Stimulated activated naive CD8-positive, alpha-beta T cell treated with anti-CD3 and anti-CD28 coated beads, Interleukin-15, Interleukin-2, amounts not matched to agents 100 ng/mL and 50 ng/mL, for 24 hours (primary cell): ENCODE measurements at regions not wholly inside any gene's neighbourhood (a gene's known extent, or its start where the extent isn't known, plus 50 kb on each side); places are given as distances from the start of the nearest gene placed in this dataset.
A peak's percentile ranks its signal among the peaks of the same experiment; 100 is the strongest.

ENCODE experiments used
- H3K27ac Mint-ChIP-seq: one replicate; pipeline ENCODE4 v1.8.0; 2021; ENCODE audit warnings: mild to moderate bottlenecking, mixed read lengths
- H3K27me3 Mint-ChIP-seq: one replicate; pipeline ENCODE4 v1.8.0; 2021; ENCODE audit warnings: mixed read lengths
- H3K36me3 Mint-ChIP-seq: one replicate; pipeline ENCODE4 v1.8.0; 2021; ENCODE audit warnings: low read depth, mixed read lengths
- H3K4me1 Mint-ChIP-seq: one replicate; pipeline ENCODE4 v1.8.0; 2021; ENCODE audit warnings: low read depth, mixed read lengths
- H3K4me3 Mint-ChIP-seq: one replicate; pipeline ENCODE4 v1.8.0; 2021; ENCODE audit warnings: mild to moderate bottlenecking, mixed read lengths
- H3K9me3 Mint-ChIP-seq: one replicate; pipeline ENCODE4 v1.8.0; 2021; ENCODE audit warnings: mixed read lengths

- Mint-ChIP-seq H3K4me1 (no peaks in the 10 kb centered on the region), H3K9me3 (no peaks in the 10 kb centered on the region), H3K27ac (no peak overlapping the region), H3K4me3 (no peak overlapping the region), H3K27me3 (peaks cover 4% of the 10 kb centered on the region), H3K36me3 (no peaks in the 10 kb centered on the region)
These were observed 159.9 kb upstream of the ACVR2A start for GRCh38 chr2:147684903-147685302.

DNA sequence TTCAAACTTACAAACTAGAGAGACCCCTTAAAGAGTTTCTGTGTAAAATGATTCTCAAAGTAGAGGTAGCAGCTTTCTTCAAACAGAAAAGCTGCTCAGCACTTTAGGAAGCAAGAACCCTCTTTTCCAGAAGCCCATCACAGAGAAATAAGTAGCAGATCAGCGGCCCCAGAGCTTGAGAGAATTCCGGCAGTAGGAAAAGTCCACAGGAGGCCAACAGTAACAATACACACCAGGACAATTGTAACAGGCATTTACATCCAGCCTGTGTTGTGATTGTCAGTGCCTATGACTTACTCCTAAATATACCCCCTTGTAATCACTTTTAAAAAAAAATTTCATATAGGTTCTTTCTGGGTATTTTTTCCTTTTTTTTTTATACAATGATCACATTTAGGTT, 161.4 kb upstream of the ACVR2A start:
- Mint-ChIP-seq H3K9me3 (no peaks in the 10 kb centered on the region), H3K27ac (no peak overlapping the region), H3K27me3 (no peaks in the 10 kb centered on the region)

GRCh38 chr2:147681093-147681492, 163.7 kb upstream of the ACVR2A start:
- Mint-ChIP-seq H3K36me3 (no peaks in the 10 kb centered on the region), H3K27me3 (no peaks in the 10 kb centered on the region), H3K27ac (no peak overlapping the region), H3K9me3 (no peaks in the 10 kb centered on the region), H3K4me1 (no peaks in the 10 kb centered on the region), H3K4me3 (no peak overlapping the region)

More for the DNA sequence above, 161.4 kb upstream of the ACVR2A start:
- H3K4me3 Mint-ChIP-seq = no peak overlapping the region
- no peaks in the 10 kb centered on the region for H3K4me1 Mint-ChIP-seq
- no peaks in the 10 kb centered on the region for H3K36me3 Mint-ChIP-seq

GRCh38 chr2:147679955-147680531, 164.8 kb upstream of the ACVR2A start:
- Mint-ChIP-seq H3K27me3 (no peaks in the 10 kb centered on the region), H3K9me3 (no peaks in the 10 kb centered on the region), H3K4me1 (no peaks in the 10 kb centered on the region), H3K36me3 (no peaks in the 10 kb centered on the region), H3K27ac (no peak overlapping the region), H3K4me3 (no peak overlapping the region)

GRCh38 chr2:147679191-147679954, 165.5 kb upstream of the ACVR2A start:
- Mint-ChIP-seq H3K4me1 (no peaks in the 10 kb centered on the region), H3K27me3 (no peaks in the 10 kb centered on the region), H3K4me3 (no peak overlapping the region)

GRCh38 chr2:147665105-147665504, 179.7 kb upstream of the ACVR2A start:
- H3K4me3 Mint-ChIP-seq = no peak overlapping the region
- peaks cover 16% of the 10 kb centered on the region for H3K4me1 Mint-ChIP-seq
- H3K27ac Mint-ChIP-seq = no peak overlapping the region
- H3K27me3 Mint-ChIP-seq = no peaks in the 10 kb centered on the region
- H3K36me3 Mint-ChIP-seq = no peaks in the 10 kb centered on the region
- H3K9me3 Mint-ChIP-seq = no peaks in the 10 kb centered on the region

More at GRCh38 chr2:147679191-147679954, 165.5 kb upstream of the ACVR2A start:
- Mint-ChIP-seq H3K27ac (no peak overlapping the region), H3K9me3 (no peaks in the 10 kb centered on the region), H3K36me3 (no peaks in the 10 kb centered on the region)

- H3K36me3 Mint-ChIP-seq = no peaks in the 10 kb centered on the region
- H3K9me3 Mint-ChIP-seq = no peaks in the 10 kb centered on the region
- H3K4me3 Mint-ChIP-seq = peak overlapping the region; percentile 71
- H3K27ac Mint-ChIP-seq = peak overlapping the region; percentile 84
- H3K27me3 Mint-ChIP-seq = no peaks in the 10 kb centered on the region
- peaks cover 16% of the 10 kb centered on the region for H3K4me1 Mint-ChIP-seq
These were observed 180.9 kb upstream of the ACVR2A start for GRCh38 chr2:147663962-147664361.

DNA sequence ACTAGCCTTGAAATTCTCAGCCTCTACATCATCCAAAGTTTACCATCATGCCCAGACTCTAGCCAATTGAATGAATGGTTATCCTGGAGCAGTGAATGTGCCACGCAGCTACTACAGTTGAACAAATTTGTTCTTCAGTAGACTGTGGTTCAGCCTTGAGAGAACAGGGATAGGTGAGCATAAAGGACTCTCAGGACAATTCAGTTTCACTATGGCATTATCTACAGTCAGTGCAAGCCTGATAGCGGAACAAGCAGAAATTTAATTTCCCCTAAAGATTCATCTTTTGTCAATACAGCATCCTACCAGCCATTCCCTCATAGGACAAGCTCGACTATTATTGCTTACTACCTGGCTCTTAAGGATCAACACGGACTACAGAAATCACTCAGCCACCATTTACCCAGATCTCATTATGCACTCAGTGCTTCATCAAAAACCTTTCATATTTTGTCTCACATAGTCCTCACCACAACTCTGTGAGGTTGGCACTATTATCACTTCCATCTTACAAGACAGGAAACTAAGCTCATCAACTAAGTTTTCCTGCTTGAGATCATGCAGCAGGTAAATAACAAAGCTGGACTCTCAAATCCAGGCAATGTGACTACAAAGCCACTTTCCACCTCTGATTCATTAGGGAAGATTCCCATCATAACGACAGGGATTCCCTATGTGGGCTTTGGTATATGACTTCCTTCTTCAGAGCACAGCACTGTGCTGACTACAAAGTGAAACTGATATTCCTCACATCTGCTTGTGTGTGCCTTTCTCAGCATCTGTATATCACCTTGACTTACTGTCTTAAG, 181.5 kb upstream of the ACVR2A start:
- Mint-ChIP-seq H3K27ac (peak overlapping the region; percentile 84), H3K4me1 (peaks cover 16% of the 10 kb centered on the region), H3K36me3 (no peaks in the 10 kb centered on the region), H3K27me3 (no peaks in the 10 kb centered on the region), H3K4me3 (peak overlapping the region; percentile 71), H3K9me3 (no peaks in the 10 kb centered on the region)

DNA sequence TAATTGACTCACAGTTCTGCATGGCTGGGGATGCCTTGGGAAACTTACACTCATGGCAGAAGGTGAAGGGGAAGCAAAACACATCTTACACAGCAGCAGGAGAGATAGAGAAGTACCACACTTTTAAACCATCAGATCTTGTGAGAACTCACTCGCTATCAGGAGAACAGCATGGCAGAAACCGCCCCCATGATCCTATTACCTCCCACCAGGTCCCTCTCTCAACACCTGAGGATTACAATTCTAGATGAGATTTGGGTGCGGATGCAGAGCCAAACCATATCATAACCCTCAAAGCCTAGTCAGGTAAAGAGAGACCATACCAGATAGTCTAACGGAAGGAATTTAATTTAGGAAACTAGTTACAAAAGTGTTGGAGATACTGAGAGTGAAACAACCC, 182.6 kb upstream of the ACVR2A start:
- Mint-ChIP-seq H3K36me3 (no peaks in the 10 kb centered on the region), H3K4me1 (peaks cover 16% of the 10 kb centered on the region), H3K27ac (no peak overlapping the region), H3K27me3 (no peaks in the 10 kb centered on the region), H3K9me3 (no peaks in the 10 kb centered on the region), H3K4me3 (no peak overlapping the region)

DNA sequence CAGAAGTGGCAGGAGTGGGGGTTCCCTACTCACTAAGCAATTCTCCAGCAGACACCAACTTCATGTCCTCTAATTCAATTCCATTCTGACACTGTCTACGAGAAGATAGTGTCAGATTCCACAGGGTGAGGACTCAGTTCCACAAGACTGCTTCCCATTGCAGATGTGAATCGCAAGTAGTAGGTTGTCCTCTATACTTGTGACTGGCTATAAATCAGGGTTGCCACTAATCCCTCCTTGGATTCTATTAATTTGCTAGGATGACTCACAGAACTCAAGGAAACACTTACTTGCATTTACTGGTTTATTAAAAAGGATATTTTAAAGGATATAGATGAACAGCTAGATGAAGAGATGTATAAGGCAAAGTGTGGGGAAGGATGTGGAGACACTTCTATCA, 184.1 kb upstream of the ACVR2A start:
- H3K9me3 Mint-ChIP-seq = no peaks in the 10 kb centered on the region
- no peak overlapping the region for H3K4me3 Mint-ChIP-seq
- no peak overlapping the region for H3K27ac Mint-ChIP-seq
- no peaks in the 10 kb centered on the region for H3K36me3 Mint-ChIP-seq
- H3K4me1 Mint-ChIP-seq = peaks cover 16% of the 10 kb centered on the region
- no peaks in the 10 kb centered on the region for H3K27me3 Mint-ChIP-seq

GRCh38 chr2:147659051-147659450, 185.8 kb upstream of the ACVR2A start:
- no peak overlapping the region for H3K27ac Mint-ChIP-seq
- peaks cover 15% of the 10 kb centered on the region for H3K4me1 Mint-ChIP-seq
- H3K4me3 Mint-ChIP-seq = no peak overlapping the region

DNA sequence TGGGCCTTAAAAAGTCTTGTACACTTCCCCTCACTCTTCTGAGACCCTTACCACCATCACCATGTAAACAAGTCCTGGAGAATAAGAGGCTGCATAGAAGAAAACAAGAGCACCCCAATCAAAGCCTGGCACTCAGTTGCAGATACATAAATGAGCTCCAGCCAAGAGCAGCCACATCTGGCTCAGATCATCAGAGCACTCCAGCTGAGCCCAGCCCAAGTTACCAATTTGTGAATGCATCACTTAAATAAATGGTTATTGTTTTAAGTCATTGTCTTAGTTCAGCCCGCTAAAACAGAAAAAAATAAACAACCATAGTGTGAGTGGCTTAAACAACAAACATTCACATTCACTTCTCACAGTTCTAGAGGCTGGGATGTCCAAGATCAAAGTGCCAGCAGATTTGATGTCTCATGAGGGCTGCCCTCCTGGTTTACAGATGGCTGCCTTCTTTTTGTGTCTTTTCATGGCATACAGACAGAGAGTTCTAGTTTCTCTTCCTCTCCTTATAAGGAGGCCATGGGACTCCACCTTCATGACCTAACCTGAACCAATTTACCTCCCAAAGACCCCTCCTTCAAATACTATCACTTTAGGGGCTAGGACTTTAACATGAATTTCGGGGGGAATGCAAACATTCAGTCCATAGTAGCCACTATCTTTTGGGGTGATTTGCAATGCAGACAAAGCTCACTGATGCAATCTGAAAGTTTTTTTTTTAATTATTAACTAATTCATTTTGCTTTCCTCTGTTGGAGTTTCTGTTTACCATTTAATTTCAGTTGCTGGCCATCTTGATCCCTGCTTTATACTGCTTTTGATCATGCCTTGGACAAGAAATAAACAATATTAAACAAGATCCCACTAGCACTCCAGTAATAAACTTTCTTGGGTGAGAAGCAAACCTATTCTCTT, 187.5 kb upstream of the ACVR2A start:
- H3K36me3 Mint-ChIP-seq = no peaks in the 10 kb centered on the region
- no peak overlapping the region for H3K27ac Mint-ChIP-seq
- H3K4me1 Mint-ChIP-seq = no peaks in the 10 kb centered on the region
- H3K27me3 Mint-ChIP-seq = no peaks in the 10 kb centered on the region
- H3K4me3 Mint-ChIP-seq = no peak overlapping the region
- H3K9me3 Mint-ChIP-seq = no peaks in the 10 kb centered on the region

More at GRCh38 chr2:147659051-147659450, 185.8 kb upstream of the ACVR2A start:
- Mint-ChIP-seq H3K9me3 (no peaks in the 10 kb centered on the region), H3K27me3 (no peaks in the 10 kb centered on the region), H3K36me3 (no peaks in the 10 kb centered on the region)

DNA sequence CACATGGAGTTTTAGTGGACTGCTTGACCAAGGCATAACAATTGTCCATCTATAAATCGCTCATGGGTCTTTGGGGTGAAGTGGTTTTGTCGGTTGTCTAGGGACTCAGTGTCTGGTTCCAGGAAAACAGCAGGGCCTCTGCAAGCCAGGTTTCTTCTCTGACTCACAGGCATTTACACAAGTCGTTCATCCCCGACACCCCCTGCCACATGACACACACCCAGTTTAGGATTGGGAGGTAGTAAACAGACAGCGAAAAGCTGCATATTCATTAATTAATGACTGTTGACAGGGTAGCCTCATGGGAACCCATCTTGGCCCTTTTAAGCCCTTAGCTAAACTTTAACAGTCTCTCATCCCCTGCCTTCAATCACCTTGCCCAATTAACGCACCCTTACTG, 194.8 kb upstream of the ACVR2A start:
- H3K36me3 Mint-ChIP-seq = no peaks in the 10 kb centered on the region
- H3K27me3 Mint-ChIP-seq = no peaks in the 10 kb centered on the region
- no peak overlapping the region for H3K4me3 Mint-ChIP-seq
- H3K9me3 Mint-ChIP-seq = no peaks in the 10 kb centered on the region
- H3K27ac Mint-ChIP-seq = no peak overlapping the region
- H3K4me1 Mint-ChIP-seq = no peaks in the 10 kb centered on the region

DNA sequence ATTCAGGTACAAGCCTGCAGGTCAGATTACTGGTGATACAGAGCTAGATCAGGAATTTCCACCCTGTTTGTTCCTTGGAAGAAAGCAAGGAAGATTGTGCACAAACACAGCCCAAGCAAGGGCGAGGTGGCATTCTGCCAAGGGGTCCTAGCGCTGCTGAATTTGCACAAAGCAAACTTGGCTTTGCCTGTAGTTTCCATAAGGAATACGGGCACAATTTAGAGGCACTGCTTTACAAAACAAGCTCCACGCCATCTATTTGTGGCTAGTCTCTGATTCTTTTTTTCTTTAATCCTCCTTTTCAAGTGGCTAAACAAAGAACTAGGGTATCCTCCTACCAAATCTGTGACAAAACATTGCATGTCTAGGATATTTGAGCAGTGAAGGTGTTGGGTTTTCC, 195.5 kb upstream of the ACVR2A start:
- H3K27me3 Mint-ChIP-seq = no peaks in the 10 kb centered on the region
- no peaks in the 10 kb centered on the region for H3K36me3 Mint-ChIP-seq
- H3K9me3 Mint-ChIP-seq = no peaks in the 10 kb centered on the region
- no peak overlapping the region for H3K4me3 Mint-ChIP-seq
- H3K4me1 Mint-ChIP-seq = no peaks in the 10 kb centered on the region
- H3K27ac Mint-ChIP-seq = no peak overlapping the region
